Fibroblast of skin of abdomen (primary cell): ENCODE measurements at regions not wholly inside any gene's neighbourhood (a gene's known extent, or its start where the extent isn't known, plus 50 kb on each side); places are given as distances from the start of the nearest gene placed in this dataset.
"Not testable (repeated sequence)": the region's sequence is repeated elsewhere in the genome, so short reads cannot be mapped to it uniquely, and the experiment has no call there.

Experiments
- DNase-seq: peaks from one replicate; pipeline ENCODE4 v3.0.0-alpha.2; 2013

DNA sequence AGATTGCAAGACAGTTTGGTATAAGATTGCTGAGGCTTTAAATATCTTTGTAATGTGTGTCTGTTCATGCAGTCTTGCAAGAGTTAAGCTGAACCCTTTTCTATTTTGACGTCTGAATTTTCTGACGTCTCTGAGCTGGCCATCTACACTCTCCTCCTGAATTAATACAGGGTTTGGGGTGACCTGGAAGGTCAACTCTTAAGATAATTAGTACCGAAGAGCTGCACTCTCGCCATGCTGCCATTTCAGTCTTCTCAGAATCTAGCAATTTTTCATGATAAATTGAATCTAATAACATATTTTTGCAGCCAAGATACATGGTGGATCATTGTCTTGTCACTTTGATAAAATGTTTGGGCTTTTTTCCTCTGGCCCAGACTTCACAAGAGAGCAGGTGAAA, 1245.2 kb upstream of the CELF4 start:
- DNase-seq, result no peak

DNA sequence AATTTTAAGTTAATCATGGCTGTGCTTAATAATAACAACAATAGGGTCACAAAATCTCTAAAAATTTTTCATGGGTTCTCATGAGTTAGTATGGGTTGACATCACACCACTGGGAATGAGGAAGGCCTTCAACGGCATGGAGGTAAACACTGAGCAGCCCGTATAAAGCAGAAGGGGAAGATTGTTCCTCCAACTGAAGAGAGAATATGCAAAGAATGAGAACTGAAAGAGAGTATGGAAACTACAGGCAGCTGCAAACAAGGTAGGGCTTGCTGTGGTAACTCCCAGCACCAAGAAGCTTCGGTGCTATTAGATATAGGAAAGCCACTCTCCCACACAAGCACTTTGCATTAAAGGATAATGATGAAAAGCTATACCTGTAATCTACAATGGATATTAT, 1242.3 kb upstream of the CELF4 start:
- DNase-seq, result no peak

DNA sequence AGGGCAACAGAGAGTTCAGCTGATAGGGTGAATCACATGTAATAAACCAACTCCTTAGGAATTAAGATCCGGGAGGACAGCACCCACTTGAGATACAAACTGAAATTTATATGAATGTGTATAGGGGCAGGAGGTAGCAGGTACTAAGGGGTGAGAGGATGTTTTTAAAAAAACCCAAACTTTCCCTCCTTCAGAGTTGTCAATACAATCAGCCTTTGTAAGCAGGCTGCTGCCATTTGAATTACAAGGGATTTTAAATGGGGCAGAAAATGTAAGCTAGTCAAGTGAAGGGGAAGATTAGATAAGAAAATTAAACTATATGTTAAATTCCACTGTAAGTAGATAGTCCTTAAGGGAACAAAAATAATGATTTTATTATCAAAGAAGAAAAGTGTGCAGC, 1239.7 kb upstream of the CELF4 start:
- no peak for DNase-seq

DNA sequence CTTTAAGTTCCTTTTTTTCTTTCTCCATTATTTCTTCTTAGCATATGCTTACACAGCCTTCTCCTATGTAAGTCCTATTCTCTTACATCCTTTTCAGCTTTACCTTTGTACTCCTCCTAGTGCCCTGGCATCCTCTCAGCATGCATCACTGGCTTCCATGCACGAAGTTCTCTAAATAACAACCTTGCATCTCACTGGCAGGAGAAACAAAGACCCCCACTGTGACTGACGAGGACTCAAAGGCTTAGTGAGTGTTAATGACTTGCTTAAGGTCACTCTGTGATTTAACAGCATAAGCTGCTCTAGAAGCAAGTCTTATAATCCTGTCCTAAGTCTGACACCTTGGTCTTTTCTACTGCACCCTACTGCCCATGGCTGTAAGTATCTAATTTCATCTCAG, 1236.0 kb upstream of the CELF4 start:
- DNase-seq, result no peak

DNA sequence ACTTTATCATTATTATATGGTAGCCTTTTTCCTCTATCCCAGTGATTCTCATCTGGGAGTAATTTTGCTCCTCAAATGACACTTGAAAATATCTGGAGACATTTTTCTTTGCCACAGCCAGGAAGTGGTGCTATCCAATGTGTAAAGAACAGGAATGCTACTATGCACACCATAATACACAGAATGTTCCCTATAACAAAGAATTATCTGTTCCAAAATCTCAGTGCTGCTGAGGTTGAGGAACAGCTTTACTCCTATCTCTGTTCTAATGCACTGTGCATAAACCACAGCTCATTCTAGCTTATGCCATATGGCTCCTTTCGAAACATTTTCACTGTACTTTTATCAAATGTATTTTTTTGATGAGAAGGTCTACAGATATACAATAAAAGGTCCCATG, 1231.2 kb upstream of the CELF4 start:
- DNase-seq, result no peak

DNA sequence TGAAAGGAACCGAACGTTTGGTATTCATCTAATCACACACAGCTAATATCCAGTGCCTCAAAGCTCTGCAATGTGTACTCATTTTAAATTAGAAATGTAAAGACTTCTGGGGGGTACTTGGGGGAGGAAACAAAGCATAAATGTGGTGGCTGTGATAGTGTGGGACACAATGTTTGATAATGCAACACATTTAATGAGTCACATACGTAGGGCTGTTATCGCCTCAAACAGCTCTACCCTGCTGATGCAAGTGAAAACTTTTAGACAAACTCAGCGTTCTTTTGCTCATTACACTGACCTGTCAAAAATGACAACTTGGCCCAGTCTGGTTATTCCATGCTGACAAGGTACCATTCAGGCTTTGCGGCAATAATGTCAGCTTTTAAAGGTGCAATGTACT, 1227.1 kb upstream of the CELF4 start:
- DNase-seq, result no peak

DNA sequence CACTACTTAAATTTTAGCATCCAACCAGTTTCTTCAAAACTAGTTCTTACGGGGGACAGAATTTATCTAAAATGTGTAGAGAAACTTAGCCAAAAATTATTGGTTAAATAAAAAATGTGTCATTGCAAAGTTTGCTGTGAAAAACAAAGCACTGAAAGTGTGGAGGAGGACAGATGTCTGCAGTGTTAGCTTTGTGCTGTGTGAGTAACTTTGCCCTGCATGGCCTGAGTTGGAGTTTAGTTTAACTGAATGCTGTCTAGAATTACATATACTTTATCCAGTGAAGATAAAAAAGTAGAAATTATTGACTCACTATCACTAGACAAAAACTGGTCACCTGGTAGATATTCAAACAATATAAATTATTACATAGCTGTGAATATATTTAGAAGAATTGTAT, 1225.2 kb upstream of the CELF4 start:
- no peak for DNase-seq

DNA sequence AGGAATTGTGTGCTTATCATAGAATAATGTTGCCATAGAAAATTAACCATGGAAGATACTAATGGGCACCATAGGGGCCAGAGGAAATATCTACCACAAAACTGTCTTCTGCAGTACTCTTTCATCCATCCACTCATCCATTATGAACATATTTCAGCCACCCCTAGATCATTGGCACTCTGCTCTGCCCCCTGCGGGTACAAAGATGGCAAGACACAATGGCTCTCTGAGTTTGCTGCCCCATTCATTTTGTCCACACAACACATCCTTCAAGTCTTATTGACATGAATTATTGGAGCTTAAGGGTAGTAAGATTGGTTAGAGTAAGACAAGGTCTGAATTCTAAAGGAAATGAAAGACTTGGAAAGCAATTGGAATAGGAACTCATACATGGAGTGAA, 1224.7 kb upstream of the CELF4 start:
- DNase-seq, result no peak

DNA sequence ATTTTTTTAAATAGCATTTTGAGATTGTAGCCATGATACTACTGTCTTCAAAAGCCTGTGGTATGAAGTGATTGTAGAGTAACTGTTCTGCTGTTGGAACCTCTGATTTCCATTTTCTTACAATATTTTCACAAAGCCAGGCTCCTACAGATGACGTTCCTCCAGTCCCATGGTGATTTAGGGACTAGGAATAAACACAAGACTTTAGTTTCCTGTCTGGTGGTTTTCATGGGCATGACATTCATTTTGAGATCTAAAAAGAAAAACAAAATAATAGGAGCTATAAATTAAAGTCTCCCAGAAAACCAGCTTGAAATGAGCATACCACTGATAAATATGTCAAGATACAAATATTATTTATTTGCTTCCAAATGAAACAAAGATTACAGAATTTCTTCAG, 1223.5 kb upstream of the CELF4 start:
- no peak for DNase-seq

DNA sequence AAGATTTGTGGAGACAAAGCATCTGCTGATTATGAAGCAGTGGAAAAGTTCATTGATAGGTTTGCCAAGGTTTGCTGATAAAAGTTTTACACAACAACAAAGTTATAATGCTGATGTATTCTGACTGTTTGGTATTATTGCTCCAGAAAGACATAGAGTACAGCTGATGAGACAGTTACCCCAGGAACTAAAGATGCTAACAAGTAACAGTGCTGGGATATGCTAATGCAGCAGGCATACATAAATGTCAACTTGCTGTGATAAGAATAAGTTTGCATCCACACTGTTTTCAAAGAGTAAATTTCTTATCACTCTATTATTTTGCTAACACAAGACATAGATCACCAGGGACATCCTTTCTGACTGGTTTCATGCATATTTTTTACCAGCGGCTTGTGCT, 1221.3 kb upstream of the CELF4 start:
- DNase-seq, result no peak

DNA sequence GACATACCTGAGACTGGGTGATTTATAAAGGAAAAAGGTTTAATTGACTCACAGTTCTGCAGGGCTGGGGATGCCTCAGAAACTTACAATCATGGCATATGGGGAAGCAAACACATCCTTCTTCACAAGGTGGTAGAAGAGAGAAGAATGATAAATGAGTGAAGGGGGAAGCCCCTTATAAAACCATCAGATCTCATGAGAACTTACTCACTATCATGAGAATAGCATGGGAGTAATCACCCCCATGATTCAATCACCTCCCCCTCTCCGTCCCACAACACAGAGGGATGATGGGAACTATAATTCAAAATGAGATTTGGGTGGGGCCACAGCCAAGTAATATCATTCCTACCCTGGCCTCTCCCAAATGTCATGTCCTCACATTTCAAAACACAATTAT, 1206.0 kb upstream of the CELF4 start:
- not testable (repeated sequence) for DNase-seq

DNA sequence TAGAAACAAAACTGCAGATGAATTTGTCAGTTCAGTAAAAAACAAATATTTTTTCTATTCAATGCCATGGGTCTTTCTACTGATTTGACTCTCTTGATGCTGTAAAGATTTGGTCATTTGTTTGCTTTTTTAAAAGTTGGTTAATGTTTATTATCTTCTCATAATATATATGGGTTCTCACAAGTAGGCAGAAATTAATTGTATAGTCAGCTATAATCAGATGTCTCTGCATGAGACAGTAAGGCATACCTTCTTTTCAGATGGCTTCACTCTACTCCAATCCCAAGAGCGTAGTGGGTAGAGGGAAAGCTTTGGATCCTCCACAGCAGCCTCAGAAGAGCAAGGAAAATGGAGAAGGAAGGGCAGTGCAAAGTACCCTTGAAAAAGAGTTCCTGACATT, 1202.9 kb upstream of the CELF4 start:
- no peak for DNase-seq

DNA sequence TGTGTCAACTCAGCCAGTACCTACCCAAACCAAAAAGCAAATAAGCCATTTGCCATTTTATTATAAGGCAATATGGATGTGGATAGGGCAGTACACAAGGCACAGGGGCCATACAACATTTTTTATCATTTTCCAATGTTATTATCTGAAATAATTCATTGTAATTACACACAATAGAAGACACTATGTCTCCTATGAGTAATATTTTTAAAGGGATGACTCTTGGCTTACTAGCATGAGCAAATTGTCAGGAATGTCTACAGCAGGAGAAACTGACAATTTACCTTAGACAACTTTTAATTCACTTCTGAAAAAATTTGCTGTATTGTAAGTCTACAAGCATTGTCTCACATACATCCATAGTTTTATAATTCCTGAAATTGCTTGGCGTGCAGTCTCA, 1193.9 kb upstream of the CELF4 start:
- peak; percentile 13 for DNase-seq

DNA sequence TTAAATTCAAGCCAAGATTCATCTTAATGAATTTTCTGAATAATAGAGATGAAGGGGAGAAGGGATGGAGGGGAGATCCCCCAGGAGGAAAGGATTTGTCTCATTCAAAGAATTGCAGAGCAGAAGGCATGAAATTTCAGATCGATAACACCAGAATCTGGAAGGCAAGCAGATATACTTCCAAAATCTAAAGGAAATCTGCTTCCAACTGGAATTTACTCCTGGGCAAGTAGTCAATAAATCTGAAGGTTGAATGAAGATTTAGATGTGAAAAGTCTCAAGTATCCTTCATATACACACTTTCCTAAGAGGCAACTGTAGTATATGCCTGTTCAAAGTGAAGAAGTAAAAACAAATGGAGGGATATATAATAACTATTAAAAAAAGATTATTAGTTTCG, 1190.8 kb upstream of the CELF4 start:
- no peak for DNase-seq

DNA sequence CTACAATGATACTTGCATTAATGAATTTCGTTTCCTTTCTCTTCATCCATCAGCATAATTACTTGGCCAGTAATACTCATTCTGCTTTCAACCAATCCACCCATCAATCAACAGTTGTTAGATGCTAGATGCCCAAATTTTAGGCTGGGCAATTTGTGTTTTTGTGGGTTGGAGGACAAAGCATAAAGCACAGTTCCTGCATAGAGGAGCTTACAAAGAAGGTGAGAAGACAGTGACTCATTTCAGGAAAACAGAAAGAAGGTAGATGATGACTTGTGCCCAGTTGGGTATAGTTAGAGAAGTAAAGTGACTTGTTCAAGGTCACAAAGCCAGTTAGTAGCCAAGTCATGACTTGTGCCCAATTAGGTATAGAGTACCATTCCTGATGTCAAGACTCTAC, 1186.8 kb upstream of the CELF4 start:
- DNase-seq, result no peak

DNA sequence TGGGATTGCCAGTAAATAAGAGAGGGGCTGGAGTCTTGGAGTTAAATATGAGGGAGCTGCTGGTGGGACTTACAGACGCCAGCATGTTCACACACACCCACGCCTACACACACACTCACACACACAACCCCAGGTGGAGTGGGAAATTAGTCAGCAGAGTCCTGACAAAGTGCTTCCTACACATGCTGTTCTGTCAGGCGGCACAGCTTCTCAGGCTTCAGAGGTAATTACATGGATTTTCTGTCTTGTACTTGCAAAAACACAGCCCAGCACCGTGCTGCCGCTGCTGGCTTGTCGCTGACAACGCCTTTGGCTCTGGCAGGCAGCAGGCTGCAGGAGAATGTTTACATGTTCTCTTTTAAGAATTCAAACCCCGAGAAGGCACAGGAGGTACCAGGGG, 1186.3 kb upstream of the CELF4 start:
- no peak for DNase-seq

DNA sequence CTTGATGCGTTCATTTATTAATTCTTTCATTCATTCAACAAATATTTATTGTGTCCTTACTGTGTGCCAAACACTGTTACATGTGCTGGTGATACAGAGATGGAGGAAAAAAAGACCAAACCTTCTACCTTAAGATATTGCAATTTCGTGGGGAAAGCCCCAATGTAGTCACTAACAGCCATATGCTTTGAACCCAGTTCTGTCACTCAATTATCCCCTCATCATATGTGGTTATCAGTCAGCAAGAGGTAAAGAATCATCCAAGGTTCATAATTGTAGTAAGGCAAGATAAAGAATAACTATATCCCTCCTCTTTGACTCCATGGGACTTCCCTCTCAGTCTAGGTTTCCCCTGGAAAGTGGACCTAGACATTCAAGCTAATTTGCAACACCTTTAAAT, 1185.6 kb upstream of the CELF4 start:
- DNase-seq, result no peak

DNA sequence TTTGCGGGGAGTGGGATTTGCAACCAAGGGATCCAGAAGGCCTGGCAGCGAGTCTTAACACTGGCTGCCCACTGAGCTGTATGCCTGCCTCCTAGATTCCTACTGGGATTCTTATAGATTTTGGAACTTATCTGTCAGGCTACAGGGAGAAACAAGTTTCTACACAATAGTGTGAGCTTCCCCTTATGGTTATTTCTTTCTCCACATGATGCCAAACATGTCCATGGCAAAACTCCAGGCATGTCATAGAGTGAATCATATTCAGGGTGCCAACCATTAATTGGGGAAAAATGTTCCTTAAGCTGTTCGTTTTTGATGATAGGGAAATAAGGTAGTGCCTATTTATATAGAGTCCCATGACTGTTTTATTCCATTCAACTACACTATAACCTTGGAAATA, 1185.2 kb upstream of the CELF4 start:
- no peak for DNase-seq

DNA sequence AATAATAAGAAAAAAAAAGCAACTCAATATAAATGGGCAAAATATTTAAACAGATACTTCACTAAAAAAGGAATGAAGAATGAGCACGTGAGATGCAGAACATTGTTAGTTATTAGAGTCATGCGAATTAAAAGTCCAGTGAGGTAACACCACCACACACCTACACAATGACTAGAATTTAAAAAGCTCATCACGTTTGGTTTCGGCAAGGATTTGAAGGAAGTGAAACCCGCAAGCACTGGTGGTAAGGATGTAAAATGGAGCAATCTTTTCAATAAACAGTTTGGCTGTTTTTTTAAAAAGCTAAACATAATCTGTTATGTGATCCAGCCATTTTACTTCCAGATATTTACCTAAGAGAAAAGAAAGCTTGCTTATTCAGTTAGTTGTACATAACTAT, 1181.6 kb upstream of the CELF4 start:
- DNase-seq, result no peak

DNA sequence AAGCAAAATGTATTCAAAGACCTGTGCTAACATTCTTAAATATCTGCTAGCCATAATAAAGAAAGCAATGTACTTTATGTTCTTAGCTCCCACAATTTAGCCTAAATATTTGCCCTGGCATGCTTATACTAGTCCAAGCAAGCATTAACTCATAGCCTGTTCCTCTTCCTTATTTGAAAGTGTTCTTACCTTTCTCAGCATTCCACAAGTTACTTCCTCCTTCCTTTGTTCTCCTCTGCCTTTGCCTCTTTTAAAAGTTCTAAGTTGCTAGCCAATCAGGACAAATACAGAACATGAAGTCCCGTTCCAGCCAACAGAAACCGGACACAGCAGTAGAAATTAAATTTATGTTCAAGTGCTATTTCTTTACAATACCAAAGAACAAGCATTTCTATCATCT, 1154.6 kb upstream of the CELF4 start:
- not testable (repeated sequence) for DNase-seq

DNA sequence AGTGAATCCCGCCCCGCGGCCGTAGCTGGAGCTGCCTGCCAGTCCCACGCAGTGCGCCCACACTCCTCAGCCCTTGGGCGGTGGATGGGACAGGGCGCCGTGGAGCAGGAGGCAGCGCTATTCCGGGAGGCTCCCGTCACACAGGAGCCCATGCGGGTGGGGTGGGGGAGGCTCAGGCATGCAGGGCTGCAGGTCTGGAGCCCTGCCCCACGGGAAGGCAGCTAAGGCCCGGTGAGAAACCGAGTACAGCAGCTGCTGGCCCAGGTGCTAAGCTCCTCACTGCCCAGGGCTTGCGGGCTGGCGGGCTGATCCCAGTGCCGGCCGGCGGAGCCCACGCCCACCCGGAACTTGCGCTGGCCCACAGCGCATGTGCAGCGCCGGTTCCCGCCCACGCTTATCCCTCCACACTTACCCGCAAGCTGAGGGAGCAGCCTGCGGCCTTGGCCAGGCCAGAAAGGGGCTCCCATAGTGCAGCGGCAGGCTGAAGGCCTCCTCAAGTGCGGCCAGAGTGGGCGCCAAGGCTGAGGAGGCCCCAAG, 1152.8 kb upstream of the CELF4 start:
- no peak for DNase-seq

DNA sequence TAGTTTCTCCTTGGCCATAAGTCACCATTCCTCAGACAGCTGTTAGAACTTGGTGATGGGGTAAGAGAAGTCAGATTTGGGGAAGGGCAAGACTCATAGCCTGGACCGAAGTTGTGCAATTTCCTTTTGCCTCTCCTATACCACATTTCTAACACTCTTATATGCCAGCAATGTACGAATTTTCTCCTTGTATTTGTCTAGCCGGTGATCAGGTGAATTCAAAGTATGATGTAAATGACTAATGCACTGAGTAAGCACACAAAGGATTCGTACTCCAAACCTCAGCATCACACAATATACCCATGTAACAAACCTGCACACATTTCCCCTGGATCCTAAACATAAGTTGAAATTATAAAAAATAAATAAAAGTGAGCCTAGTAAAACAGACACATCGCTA, 1143.5 kb upstream of the CELF4 start:
- DNase-seq, result no peak

DNA sequence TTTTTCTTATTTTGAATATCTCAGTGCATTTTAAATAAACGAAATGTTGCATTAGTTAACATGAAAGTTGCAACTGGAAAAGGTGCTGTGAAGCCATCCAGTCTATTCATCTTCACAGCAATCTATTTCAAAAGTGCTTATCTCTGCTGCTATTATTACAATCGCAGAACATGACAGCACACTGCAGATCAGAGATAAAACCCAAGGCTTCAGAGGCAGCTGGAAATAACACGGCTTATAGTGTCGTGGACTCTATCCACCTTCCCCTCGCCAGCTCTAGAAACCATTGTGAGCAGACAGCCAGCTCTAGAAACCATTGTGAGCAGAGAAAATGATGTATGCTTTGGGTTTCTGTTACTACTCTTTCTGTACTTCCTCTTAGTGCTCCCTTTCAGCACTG, 1140.8 kb upstream of the CELF4 start:
- DNase-seq, result no peak

DNA sequence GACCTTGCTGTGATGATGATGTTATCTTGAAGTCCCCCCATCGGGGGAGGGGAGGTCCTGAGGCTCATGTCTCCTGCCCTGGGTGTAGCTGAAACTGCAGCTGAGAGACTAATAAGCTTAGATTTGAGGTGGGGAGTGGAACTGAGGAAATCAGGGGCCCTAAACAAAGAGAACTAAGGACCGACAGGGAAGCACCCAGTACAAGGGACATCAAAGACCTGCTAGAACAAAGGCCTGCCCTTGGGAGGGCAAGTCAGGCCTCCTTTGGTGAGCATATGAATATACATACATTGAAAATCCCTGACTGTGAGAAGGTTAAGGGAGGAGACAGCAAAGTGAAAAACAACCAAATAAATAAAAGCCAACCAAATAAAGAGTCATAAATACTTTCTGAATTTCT, 1132.5 kb upstream of the CELF4 start:
- no peak for DNase-seq

DNA sequence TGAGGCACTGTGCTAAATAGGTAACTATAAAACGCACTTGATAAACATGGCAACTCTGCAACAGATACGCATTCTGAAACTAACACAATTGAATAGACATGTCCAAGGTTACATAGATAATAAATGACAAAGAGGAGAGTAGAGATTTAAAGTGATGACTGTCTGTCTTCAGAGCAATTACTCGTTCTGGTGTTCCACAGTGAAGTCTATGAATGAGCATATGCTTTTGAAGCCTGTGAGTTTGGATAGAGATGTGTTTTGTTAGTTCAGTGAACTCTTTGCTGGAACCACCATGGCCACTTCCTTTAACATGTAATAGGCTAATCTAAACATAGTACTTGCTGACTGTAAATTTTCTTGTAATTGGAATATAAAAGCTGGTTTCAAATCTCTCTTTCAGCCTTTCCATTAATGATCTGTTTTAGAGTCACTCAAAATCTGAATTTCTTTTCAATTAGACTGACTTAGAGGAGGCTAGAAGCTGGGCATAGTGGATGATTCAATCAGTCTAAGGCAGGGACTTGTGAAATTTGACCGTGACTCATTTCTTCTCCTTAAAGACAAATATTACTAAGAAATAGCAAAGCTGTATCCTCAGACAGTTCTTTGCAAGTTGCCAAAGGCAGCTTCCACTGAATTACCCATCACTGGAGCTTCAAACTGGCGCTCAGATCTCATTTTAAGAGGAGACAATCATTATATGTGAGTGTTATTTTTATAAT, 1130.1 kb upstream of the CELF4 start:
- DNase-seq, result peak; percentile 53
